Stimulated activated naive CD4-positive, alpha-beta T cell (primary cell): ENCODE measurements at regions not wholly inside any gene's neighbourhood (a gene's known extent, or its start where the extent isn't known, plus 50 kb on each side); places are given as distances from the start of the nearest gene placed in this dataset.
"Not testable (repeated sequence)": the region's sequence is repeated elsewhere in the genome, so short reads cannot be mapped to it uniquely, and the experiment has no call there.

ENCODE experiments used
- DNase-seq, 6 experiments: peaks; one replicate each; lab custom pipeline; 2025; lab: John Stamatoyannopoulos, UW

DNA sequence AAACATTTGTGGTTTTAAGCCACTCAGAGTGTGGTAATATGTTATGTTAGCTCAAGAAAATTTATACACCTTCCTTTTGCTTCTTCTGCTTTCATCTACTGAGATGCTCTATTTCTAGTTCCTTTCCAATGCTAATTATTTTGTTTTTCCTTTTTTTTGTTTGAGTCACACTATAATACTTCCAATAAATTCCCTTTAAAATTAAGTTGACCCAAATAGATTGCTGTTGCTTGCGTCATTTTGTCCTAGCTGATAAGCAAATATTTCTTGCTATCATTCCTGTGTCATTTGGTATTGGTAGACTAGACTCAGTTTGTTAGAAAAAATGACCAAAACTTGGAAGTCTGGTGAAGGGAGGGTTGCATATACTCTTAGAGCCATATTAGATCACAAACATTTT is 437.0 kb upstream of the CNTN6 start:
- DNase-seq: no peak

GRCh38 chr3:661356-661755 is 431.5 kb upstream of the CNTN6 start:
- no peak for DNase-seq

DNA sequence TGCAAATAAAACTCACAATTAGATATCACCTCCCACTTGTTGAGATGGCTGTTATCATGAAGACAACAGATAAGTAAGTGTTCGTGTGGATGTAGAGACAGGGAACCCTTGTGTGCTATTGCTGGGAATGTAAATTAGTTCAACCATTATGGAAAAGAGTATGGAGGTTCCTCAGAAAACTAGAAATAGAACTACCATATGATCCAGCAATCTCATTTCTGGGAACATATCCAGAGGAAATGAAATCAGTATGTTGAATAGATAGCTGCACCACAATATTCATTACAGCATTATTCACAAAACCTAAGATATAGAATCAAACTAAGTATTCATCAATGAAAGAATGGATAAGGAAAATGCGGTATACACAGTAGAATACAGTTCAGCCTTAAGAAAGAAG is 418.7 kb upstream of the CNTN6 start:
- no peak for DNase-seq

GRCh38 chr3:675846-676245 is 417.0 kb upstream of the CNTN6 start:
- DNase-seq: no peak

DNA sequence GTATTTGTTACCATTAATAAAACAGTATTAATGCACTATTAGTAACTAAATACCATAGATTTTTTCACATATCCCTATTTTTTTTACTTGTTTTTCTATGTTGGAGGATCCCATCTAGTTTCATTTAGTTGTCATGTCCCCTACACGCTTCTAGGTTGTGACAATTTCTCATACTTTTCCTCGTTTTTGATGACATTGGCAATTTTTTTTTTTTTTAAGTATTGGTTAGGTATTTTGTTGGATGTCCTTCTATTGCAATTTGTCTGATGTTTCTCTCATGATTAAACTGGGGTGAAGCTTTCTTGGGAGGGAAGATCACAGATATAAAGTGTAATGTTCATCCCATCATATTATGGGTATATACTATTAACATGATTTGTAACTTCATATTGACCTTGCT is 409.1 kb upstream of the CNTN6 start:
- no peak for DNase-seq

- no peak for DNase-seq
These were observed 402.1 kb upstream of the CNTN6 start for GRCh38 chr3:690770-691169.

GRCh38 chr3:700514-700913 is 392.3 kb upstream of the CNTN6 start:
- DNase-seq: no peak

DNA sequence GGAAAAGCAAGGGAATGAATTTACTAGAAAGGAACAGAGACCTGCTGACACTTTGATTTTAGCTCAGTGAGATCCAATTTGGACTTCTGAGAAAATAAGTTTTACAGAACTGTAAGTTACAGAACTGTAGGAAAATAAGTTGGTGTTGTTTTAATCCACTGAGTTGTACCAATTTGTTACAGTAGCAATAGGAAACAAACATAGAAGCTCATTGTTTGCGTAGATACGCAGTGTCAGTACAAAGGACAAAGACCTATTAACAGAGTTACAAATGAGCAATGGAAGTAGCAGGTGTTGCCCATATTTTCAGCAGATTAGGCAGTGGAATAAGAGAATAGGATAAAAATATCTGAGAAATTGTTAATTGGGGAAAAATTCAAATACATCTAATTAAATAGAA is 385.8 kb upstream of the CNTN6 start:
- no peak for DNase-seq

DNA sequence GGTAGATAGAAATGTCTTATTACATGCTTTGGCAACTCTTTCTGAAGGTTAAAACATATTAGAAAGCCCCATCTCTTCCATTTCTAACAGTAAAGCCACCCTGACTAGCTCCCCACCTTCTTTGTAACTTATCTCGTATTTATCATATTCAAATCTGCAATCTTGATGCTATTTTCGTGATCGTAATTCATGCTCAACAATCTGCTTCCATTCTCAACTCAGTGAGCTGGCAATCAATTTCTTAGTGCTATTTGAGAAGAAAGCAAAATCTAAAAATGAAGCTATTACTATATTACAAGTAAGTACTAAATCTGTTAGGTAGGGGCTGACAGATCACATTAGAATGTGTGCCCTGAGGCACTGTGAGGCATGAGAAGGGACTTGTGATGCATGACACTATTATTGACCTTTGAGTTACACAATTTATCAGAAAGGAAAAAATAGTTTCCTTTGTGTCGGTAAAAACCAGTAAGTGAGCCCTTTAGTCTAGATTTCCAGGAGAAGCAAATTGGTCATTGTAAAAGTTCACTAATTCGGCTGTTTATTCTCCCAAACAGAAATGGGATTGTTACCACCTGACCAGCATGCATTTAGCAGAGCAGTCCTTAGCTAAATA is 379.7 kb upstream of the CNTN6 start:
- no peak for DNase-seq

DNA sequence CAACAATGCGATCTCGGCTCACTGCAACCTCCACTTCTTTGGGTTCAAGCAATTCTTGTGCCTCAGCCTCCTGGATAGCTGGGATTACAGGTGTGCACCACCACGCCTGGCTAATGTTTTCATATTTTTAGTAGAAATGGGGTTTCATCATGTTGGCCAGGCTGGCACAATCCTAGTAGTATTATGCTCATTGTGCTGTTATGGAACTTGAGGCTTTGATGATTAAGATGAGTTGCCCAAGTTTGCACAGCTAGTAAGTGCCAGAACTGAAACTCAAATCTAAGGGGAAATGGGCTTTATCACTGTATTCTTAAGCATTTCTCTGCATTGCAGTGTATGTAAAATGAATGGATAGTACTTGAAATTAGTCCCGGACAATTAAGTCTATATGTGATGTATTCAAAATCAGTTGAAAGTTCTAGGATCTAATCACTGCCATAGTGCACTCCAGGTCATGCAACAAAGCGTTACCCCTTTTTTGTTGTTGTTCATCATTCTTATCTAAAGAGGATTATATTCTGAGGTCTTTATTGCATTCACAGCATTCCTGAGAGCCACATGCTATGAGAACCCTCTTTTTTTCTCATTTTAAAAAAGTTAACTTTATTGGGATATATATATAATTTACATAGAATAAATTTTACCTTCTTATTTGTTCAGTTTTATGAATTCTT is 378.7 kb upstream of the CNTN6 start:
- DNase-seq: no peak

- DNase-seq: no peak
These were observed 371.7 kb upstream of the CNTN6 start for GRCh38 chr3:721086-721485.

GRCh38 chr3:732326-732928 is 360.4 kb upstream of the CNTN6 start:
- no peak for DNase-seq

- DNase-seq: no peak
These were observed 359.5 kb upstream of the CNTN6 start for GRCh38 chr3:733313-733712.

DNA sequence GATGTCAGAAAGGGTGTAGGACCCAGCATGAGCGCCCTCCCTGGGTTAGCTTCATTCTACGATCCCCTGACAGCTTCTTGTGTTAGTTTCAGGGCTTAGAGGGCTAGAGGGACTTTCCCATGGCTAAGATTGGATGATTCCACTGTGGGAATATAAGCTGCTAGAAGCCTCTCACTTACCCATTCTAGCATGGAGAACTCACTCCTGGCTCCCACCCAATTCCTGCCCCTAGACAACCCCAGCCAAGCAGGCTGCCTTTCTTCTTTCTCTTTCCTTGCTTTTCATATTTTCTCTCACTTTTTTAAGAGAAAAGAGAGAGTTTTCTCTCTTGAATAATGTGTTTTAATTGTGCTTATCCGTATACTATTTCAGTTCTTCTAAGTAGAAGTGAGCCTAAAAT is 335.1 kb upstream of the CNTN6 start:
- DNase-seq: no peak

DNA sequence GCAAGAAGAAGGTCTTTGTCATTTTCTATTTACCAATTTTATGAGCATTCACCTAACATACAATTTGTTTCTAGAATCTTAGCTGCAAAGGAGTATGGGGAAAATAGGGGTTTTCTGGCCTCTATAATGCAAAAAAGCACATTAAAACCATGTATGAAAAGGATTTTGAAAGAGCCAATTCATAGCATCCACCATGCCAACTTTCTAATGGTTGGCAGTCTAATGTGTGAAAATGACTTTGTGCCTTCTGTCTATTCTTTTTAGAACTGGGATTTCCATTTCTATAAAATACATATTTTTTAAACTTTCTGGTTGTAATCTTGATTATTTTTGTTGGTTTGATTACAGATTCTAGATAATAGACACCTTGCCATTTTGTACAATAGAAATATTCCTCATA is 333.7 kb upstream of the CNTN6 start:
- no peak for DNase-seq

DNA sequence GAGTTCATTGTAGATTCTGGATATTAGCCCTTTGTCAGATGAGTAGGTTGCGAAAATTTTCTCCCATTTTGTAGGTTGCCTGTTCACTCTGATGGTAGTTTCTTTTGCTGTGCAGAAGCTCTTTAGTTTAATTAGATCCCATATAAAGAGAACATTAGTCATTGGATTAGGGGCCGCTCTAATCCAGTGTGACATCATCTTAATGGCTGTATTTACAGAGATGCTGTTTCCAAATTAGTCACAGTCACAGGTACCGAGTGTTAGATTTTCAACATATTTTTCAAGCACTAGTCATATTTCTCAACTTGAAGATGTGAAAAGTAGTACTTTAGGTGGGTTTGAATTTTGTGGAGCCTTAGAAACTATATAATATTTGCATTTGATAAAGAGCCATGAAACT is 319.4 kb upstream of the CNTN6 start:
- not testable (repeated sequence) for DNase-seq

DNA sequence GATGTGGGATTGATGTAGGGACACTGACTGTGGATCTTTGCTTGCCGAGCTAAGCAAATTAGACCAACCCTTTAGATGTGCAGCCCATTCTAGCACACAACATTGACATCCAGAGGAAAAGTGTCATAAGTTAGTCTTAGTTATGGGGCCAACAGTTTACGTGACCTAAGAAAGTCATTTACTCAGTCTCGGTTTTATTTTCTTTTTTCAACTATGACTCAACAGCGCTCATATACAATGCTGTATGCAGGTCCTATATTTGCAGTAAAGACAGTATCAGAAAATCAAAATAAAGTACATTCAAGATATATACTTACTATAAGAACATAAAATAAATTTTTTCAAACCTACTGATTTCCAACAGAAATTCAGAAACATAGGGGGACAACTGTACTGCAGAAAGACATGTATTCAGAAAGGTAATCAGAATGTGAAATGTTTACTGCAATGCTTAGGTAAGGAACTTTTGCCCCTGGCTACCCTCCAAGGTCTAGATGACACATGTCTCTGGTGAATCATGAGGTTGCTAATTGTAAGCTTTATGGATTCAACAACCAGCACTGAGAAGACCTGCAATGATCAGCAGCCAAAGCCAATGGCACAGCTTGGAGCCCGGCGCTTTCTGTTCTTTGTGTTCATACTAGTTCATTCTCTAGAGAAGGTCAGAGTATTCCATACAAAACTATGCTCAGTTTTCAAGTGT is 317.5 kb upstream of the CNTN6 start:
- DNase-seq: no peak

GRCh38 chr3:780505-780904 is 312.3 kb upstream of the CNTN6 start:
- no peak for DNase-seq

DNA sequence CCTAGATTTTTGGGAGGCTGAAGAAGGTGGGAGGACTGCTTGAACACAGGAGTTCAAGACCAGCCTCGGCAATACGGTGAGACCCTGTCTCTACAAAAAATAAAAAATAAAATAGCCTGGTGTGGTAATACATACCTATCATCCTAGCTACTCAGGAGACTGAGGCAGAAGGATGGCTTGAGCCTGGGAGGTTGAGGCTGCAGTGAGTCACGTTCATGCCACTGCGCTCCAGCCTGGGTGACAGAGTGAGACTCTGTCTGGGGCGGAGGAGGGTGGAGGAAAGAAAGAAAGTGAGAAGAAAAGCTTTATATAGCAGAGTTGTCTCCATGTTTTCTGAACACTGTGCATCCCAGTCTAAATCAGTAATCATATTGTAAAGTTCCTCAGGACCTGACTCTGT is 301.4 kb upstream of the CNTN6 start:
- DNase-seq: no peak

DNA sequence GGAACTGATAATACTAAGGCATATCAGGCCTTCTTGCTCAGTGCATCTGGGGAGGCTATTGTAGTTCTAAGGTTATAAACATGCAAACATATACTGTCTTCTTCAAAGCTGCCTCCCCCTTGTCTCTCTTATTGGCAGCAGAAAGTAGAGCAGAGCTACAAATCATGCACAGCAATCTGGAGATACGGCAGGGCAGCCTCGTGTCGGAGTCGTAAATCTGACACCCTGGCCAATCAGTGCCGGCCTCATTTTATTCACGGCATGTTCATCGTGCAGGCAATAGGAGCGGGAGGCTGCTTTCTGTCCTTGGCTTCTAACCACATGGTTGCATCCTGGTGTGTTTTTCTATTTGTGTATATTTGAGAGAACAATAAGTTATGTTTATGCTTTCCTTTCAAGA is 300.2 kb upstream of the CNTN6 start:
- no peak for DNase-seq

DNA sequence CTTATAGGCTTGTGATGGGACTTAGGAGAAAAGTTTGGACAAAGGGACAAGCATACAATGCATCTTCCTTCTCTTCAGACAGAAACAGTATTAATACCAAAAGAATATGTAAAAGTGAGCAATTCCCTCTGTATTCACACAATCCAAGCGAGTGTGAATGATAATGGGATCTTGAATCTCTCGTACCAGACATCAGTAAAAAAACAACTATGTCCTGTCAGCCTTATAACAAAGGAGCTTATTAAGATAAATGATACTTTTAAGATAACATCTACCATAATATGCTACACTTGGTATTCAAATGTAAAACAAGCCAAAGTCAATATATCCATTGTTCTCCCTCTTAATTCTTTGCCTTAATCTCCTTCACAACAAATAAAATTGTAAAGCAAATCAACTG is 288.6 kb upstream of the CNTN6 start:
- DNase-seq: no peak

DNA sequence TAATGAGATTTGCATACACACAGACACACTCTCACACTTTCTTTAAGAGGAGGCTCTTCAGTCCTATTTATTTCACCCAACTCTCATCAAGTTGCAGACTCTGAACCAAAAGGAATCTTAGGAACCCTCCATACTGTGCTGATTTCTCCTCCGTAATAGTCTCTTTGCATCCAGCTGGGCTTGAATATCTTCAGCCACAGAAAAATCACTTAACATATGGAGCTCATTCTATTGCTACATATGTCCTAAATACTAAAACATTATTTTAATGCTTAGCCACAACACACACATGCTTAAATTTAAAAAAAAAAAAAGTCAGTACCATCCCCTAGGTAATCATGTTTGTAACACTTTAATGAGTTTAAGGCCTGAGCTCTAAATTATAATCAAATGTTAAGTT is 287.5 kb upstream of the CNTN6 start:
- no peak for DNase-seq

DNA sequence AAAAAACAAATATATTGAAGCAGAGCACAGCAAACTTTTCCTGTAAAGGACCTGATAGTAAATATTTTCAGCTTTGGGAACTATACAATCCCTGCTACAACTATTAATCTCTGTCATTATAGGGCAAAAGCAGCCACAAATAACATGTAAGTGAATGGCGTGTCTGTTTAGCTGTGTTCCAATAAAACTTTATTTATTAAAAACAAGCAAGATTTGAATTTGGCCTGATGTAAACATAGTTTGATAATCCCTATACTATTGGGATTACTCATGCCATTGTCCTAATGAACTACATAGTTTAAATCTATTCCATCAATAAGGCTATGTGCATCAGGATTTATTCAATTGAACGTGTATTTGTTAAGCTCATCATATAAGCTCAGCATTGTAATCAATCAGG is 286.8 kb upstream of the CNTN6 start:
- no peak for DNase-seq
